Activated naive CD4-positive, alpha-beta T cell (primary cell): ENCODE measurements at regions not wholly inside any gene's neighbourhood (a gene's known extent, or its start where the extent isn't known, plus 50 kb on each side); places are given as distances from the start of the nearest gene placed in this dataset.
"Not testable (repeated sequence)": the region's sequence is repeated elsewhere in the genome, so short reads cannot be mapped to it uniquely, and the experiment has no call there.

Source experiments
- DNase-seq, 4 experiments: peaks; one replicate each; lab custom pipeline; 2025; lab: John Stamatoyannopoulos, UW

GRCh38 chr16:29296176-29296575, 110.3 kb downstream of the NPIPB11 start:
- DNase-seq: not testable (repeated sequence)

GRCh38 chr16:29294951-29295795, 111.3 kb downstream of the NPIPB11 start:
- DNase-seq: not testable (repeated sequence)

GRCh38 chr16:29294400-29294933, 112.0 kb downstream of the NPIPB11 start:
- not testable (repeated sequence) for DNase-seq

- not testable (repeated sequence) for DNase-seq
These were observed 113.0 kb downstream of the NPIPB11 start for GRCh38 chr16:29293545-29293944.

GRCh38 chr16:29292952-29293471, 113.5 kb downstream of the NPIPB11 start:
- not testable (repeated sequence) for DNase-seq

GRCh38 chr16:29291329-29292271, 114.9 kb downstream of the NPIPB11 start:
- DNase-seq: not testable (repeated sequence)

GRCh38 chr16:29290631-29291247, 115.8 kb downstream of the NPIPB11 start:
- DNase-seq: peak in 2 of 4 experiments; percentile 20 to 26

- not testable (repeated sequence) for DNase-seq
These were observed 116.8 kb downstream of the NPIPB11 start for GRCh38 chr16:29289516-29290239.

- DNase-seq: not testable (repeated sequence)
These were observed 117.6 kb downstream of the NPIPB11 start for GRCh38 chr16:29288711-29289474.

- not testable (repeated sequence) for DNase-seq
These were observed 118.5 kb downstream of the NPIPB11 start for GRCh38 chr16:29287871-29288535.

GRCh38 chr16:29287246-29287645, 119.3 kb downstream of the NPIPB11 start:
- DNase-seq: not testable (repeated sequence)

GRCh38 chr16:29286796-29287195, 119.7 kb downstream of the NPIPB11 start:
- not testable (repeated sequence) for DNase-seq

GRCh38 chr16:29286161-29286560, 120.3 kb downstream of the NPIPB11 start:
- not testable (repeated sequence) for DNase-seq

GRCh38 chr16:29285151-29285885, 121.2 kb downstream of the NPIPB11 start:
- not testable (repeated sequence) for DNase-seq

- DNase-seq: not testable (repeated sequence)
These were observed 121.8 kb downstream of the NPIPB11 start for GRCh38 chr16:29284723-29285122.

- DNase-seq: not testable (repeated sequence)
These were observed 122.4 kb downstream of the NPIPB11 start for GRCh38 chr16:29284159-29284558.

GRCh38 chr16:29278097-29278871, 128.2 kb downstream of the NPIPB11 start:
- DNase-seq: not testable (repeated sequence)

GRCh38 chr16:29276446-29276845, 130.1 kb downstream of the NPIPB11 start:
- DNase-seq: not testable (repeated sequence)
